Fibroblast of pulmonary artery (primary cell): ENCODE measurements at regions not wholly inside any gene's neighbourhood (a gene's known extent, or its start where the extent isn't known, plus 50 kb on each side); places are given as distances from the start of the nearest gene placed in this dataset.

Experiments
- DNase-seq: peaks from one replicate; pipeline ENCODE4 v3.0.0-alpha.2; 2010; ENCODE audit warnings: low read depth
- H3K4me3 ChIP-seq: replicated peaks from 2 replicates; pipeline ENCODE4 v1.5.1; 2011; ENCODE audit warnings: low read depth, mild to moderate bottlenecking, control low read depth, low read length, moderate library complexity
- CTCF ChIP-seq: IDR thresholded peaks from 2 replicates; pipeline ENCODE4 v1.5.1; 2011; ENCODE audit warnings: mild to moderate bottlenecking, control low read depth, low read length, inconsistent platforms; ENCODE audit errors: missing control alignments

- no peak overlapping the region for H3K4me3 ChIP-seq
- no peak for TF ChIP-seq CTCF
- peak; percentile 89 for DNase-seq
Measured at GRCh38 chr16:86306811-86307513, 203.4 kb upstream of the FOXF1 start.

- DNase-seq: peak; percentile 85
- no peak overlapping the region for H3K4me3 ChIP-seq
- TF ChIP-seq CTCF: no peak
Measured at GRCh38 chr16:86307514-86307903, 202.8 kb upstream of the FOXF1 start.

- H3K4me3 ChIP-seq: no peak overlapping the region
- TF ChIP-seq CTCF: no peak
- DNase-seq: no peak
Measured at GRCh38 chr16:86308514-86308913, 201.8 kb upstream of the FOXF1 start.

- no peak overlapping the region for H3K4me3 ChIP-seq
- TF ChIP-seq CTCF: no peak
- no peak for DNase-seq
Measured at GRCh38 chr16:86313631-86314030, 196.7 kb upstream of the FOXF1 start.

GRCh38 chr16:86314402-86315025 lies 195.8 kb upstream of the FOXF1 start:
- H3K4me3 ChIP-seq: no peak overlapping the region

GRCh38 chr16:86316967-86317812 lies 193.1 kb upstream of the FOXF1 start:
- no peak for DNase-seq
- H3K4me3 ChIP-seq: no peak overlapping the region
- no peak for TF ChIP-seq CTCF

More at GRCh38 chr16:86314402-86315025, 195.8 kb upstream of the FOXF1 start:
- no peak for DNase-seq
- no peak for TF ChIP-seq CTCF
